GM18873 (cell line): ENCODE measurements at regions not wholly inside any gene's neighbourhood (a gene's known extent, or its start where the extent isn't known, plus 50 kb on each side); places are given as distances from the start of the nearest gene placed in this dataset.
"Not testable (repeated sequence)": the region's sequence is repeated elsewhere in the genome, so short reads cannot be mapped to it uniquely, and the experiment has no call there.

Source experiments
- ATAC-seq: cut with Tn5 transposase; IDR thresholded peaks from one replicate; pipeline ENCODE4 v1.9.1; 2021; ENCODE audit warnings: mild to moderate bottlenecking, moderate library complexity, moderate number of reproducible peaks; ENCODE audit not compliant: unreplicated experiment, low FRiP score

DNA sequence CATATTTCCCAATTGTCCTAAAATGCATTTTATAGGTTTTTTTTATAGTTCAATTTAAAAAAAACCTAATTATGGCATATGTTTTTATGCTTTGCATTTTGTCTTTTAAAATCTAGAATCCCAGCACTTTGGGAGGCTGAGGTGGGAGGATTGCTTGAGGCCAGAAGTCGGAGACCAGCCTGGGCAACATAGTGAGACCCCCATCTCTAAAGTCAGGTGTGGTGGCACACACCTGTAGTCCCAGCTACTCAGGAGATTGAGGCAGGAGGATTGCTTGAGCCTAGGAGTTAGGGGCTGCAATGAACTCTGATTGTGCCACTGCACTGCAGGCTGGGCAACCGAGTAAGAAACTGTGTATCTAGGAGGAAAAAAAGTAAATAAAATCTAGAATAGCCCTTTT, 137.2 kb upstream of the POU3F1 start:
- no peak for ATAC-seq

DNA sequence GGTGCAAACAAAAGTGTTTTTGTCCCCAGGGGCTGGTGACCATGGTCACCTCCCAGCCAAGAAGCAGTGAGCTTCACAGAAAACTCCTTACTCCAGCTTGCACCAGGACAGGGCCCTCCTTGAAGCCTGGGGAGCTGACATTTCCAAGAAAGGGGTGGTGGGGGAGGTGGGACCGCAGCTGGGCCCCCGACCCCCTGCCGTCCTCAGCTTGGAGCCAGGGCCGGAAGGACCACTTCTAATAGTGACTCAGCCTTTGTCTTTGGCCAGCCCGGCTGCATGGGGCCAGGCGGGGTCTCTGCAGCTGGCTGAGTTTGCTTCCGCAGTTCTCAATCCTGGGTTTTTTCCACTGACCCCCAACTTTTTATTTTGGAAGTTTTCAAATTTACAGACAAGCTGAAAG, 136.5 kb upstream of the POU3F1 start:
- ATAC-seq = no peak

DNA sequence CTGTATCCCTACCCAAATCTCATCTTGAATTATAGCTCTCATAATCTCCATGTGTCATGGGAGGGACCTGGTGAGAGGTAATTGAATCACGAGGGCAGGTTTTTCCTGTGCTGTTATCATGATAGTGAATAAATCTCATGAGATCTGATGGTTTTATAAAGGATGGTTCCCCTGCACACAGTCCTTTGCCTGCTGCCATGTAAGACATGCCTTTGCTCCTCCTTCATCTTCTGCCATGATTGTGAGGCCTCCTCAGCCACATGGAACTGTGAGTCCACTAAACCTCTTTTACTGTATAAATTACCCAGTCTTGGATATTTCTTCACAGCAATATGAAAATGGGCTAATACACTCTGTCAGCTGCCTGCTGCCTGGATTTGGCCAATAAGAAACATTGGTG, 133.8 kb upstream of the POU3F1 start:
- not testable (repeated sequence) for ATAC-seq

DNA sequence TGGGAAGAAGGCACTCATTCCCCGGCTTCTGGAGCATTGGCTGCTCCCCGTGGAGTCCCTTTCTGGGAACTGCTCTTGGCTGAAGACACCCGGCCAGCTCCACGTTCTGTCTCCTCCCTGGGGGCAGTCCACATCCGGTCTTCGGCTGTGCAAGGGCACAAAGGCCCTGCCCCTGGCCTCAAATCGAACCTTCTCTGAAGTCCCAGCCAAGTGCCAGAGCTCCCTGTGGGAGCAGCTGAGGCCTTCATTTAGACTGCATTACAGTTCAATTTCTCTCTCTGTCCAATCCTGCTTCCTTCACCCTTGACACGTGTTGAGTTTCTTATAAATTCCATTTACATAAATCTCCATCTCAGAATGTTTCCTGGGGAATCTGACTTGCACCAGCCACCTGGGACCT, 132.9 kb upstream of the POU3F1 start:
- no peak for ATAC-seq

DNA sequence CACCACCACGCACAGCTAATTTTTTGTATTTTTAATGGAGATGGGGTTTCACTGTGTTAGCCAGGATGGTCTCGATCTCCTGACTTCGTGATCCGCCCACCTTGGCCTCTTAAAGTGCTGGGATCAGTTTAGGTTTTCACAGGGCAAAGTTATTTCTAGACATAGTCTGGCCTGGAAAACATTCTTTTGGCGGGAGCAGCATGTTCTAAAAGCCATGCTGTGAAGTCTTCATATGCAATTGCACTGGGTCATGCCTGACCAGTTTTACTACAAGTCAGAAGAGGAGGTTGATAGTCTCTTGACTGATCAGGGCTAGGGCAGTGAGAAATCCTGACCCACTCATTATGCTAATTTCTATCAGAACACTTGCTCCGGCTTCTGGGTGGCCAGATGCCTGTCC, 131.6 kb upstream of the POU3F1 start:
- no peak for ATAC-seq

DNA sequence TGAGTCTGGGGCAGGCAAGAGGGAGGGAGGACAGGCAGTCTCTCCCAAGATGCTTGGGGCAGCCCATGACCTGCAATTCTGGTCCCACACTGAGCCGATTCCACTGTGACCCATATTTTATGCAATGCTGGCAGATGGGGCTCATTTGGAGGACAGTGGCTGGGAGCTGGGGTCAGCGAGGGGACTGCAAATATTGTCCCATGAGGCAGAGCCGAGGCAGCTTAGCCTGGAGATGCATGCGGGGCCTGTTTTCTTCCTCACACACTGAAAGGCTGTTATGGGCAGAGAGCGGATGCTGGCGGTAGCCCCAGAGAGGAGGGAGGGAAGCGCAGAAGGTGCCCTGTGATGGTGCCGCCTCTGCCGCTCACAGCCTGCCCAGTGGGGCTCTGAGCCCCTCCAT, 128.5 kb upstream of the POU3F1 start:
- no peak for ATAC-seq

DNA sequence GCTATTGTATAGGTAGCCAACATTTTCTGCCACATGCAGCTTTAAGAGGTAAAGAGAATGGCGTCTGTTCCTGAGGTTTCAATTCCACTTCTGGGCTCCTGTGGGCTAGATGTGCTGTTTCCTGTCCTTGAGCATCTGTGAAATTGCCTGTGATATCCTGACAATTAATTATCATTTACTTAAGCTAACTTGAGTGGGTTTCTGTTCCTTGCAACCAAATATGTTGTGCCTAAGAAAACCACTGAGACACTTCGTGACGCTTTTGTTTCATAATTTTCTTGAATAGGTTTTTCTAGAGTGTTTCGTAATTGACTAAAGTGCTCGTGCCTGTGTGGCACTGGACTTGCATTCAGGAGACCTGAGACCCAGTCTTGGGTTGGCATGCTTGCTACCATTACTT, 127.3 kb upstream of the POU3F1 start:
- no peak for ATAC-seq

DNA sequence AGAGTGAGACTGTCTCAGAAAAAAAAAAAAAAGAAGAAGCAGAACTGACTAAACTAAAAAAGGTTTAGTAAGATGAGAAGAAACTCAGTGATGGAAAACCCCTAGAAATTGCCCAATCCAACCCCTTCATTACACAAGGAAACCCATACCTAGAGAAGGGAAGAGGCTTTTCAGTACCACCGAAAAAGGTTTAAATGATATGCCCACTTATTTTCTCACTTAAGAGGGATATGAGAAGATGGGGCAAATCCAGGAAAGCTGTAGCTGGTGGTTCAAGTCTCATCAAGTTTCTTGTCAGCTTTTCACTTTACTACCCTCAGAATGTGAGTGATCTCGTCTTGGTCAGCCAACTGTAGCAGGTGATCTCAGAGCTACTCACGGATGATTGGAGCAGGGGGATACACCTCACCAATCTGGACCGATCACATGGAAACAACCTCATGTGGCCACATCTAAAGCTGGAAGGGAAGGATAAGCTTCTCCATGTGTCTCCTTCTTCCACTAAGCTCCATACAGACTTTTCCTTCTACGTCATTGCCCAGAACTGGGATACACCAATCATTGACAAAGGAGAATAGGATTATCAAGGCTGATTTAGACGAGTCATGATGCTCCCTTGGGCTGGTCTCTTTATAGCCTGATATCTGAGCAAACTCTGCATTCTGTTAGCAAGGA, 126.7 kb upstream of the POU3F1 start:
- ATAC-seq = no peak

DNA sequence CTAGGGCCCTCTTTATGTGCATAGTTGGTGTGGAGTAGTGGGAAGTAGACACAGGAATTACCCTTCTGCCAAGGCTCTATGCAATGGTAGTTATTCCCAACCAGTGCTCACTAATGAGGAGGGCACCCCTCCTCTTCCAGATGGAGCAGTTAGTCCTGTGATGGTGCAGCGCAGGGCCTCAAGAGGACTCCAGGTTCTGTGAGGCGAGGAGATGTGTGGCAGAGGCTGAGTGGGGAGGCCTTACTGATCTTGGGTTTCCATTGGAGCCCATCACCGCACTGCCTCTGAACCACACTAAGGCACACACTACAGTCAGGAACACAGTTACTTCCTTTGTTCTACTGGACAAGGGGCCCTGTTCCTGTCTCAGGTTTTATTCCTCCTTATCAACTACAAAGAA, 122.5 kb upstream of the POU3F1 start:
- no peak for ATAC-seq

DNA sequence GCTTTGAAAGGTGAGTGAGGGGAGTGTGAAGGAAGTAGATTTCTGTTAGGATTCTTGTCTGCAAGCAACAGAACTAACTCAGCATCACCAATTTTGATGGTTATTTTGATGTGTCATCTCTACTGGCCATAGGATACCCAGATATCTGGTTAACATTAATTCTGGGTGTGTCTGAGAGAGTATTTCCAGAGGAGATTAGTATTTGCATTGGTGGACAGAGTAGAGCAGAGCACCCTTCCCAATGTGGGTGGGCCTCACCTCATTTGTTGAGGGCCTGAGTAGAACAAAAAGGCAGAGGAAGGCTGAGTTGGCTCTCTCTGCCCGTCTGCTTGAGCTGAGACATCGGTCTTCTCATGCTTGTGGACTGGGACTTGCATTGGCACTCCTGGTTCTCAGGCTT, 121.8 kb upstream of the POU3F1 start:
- ATAC-seq = no peak

DNA sequence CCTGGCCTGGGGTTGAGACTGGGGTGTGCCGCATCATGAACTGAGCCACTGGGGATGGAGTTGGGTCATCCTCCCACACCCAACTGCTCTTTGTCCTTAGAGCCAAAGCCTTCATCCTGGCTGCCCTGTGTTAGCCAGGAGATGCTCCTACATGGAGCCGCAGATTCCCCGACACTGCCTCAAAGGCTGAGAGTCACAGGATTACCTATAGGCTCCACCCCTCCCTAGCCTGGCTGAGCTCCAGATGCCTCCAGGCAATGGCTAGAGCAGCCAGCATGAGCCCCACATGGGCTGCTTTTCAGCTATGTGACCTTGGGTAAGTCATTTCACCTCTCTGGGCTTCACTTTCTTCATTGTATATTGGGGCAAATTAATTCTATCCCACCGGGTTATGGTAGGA, 119.9 kb upstream of the POU3F1 start:
- ATAC-seq = no peak

DNA sequence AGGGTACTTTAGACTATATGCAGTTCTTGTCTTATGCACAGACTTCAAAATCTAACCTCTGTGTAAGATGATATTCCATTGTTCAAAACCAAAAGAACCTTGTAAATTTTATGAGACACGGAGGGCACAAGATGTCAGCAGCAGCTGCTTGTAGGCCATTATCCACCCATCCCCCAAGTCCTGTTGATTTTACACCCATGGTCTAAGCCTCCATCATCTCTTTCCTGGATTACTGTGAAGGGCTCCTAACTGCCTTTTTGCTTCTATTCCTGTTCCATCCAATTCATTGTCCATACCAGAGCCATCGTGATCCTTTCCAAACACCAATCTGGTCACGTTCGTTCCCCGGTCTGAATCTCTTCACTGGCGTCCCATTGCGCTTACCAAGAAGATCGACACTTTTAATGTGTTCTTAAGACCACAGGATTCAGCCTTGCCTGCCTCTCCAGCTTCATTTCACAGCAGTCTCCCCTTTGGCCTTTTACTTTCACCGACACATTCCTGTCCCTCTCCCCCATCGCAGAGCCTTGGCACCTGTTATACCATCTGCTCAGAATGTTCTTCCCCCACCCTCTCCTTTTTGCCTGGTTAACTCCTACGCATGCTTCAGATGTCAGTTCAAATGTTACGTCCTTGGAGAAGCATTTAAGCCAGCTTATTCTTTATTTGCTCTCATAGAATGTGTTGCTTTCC, 107.3 kb upstream of the POU3F1 start:
- ATAC-seq = no peak

DNA sequence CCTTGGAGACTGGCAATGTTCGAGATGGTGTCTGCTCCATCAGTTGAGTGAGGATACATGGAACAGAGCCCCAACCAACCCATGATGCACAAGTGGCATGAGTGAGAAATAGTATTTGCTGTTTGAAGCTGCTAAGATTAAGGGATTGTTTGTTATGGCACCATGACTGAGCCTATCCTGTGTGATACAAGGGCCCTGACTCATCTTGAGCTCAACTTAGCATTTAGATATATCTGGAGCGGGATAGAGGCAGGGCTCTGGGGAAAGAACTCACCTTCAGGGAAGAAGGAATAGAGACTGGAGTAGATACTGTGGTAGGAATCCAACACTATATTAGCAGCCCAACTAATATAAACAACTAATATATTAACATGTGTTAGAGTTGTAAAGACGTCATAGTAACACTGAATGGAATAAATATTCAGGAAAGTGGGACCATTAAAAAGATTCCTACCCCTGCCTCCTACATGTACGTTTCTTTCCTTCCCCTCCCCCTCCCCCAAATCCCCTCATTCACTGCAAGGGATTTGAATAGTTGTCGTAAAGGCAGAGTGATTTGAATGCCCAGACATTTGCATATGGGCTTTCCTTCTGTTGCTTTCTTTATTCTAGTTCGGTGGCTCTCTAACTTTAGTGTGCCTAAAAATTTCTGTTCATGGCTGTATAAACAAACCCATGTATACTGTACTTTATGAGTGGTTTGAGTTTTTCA, 106.6 kb upstream of the POU3F1 start:
- ATAC-seq = no peak

DNA sequence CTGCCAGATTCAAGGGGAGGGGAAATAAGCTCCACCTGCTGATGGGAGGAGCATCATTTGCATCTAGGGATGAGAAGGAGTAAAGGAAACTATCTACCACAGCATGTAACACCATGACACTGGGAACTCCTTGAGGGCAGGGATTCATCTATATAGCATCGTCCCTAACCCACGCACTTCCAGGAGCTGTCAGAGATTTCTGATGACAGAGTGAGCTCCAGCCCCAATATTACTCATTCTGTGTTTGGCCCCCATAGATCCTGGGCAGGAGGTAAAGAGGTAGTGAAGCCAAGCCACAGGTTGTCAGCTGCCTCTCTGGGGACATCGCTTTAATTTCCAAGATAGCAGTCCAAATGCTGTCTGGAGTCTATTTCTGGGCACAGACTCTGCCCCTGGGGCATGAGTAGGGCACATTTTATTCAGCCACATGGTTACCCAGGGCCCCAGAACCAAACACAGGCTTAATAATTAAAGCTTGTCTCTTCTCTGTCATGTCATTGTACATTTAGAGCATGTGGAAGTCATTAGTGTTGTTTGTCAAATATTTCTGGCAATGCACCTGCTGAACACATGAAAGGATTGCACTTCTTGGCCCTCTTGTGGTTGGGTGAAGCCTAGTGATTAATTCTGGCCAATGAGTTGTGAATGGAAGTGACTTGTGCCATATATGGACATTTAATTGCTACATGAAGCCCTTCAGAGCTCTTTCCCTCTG, 105.9 kb upstream of the POU3F1 start:
- ATAC-seq = no peak

DNA sequence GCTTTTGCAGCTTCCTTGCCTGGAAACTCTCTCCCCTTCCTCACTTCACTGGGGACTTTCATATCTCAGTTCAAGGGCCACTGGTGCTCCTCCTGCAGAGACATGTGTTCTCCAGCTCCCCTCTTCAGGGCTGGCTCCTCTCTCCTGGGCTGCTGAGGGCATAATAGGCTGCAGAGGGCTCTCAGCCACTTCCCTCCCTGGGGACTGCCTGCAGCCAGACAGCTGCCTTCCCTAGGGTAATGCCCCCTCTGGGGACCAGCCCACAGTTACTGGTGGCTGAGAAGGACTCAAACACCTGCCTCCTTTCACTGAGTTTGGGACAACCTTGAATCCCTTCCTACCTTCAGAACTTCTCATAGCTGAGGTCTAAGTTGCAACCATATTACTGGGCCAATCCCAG, 104.8 kb upstream of the POU3F1 start:
- no peak for ATAC-seq

DNA sequence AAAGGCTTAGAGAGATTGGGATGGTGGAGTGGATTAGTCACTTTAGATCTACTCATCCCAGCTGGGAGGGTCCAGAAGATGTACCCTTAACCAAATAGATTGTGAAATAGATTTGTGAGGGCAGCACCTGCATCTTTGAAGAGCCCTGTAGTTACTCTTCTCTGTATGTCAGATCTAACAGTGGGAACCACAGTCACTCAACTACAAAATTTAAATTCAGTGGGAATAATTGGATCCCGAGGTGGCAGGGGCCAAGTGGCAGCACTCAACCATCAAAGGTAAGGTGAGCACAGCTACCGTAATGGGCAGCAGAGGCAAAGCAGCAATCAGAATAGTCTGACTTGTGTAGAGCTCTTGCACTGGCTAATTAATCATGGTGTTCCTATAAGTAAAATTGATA, 99.5 kb upstream of the POU3F1 start:
- ATAC-seq = not testable (repeated sequence)

DNA sequence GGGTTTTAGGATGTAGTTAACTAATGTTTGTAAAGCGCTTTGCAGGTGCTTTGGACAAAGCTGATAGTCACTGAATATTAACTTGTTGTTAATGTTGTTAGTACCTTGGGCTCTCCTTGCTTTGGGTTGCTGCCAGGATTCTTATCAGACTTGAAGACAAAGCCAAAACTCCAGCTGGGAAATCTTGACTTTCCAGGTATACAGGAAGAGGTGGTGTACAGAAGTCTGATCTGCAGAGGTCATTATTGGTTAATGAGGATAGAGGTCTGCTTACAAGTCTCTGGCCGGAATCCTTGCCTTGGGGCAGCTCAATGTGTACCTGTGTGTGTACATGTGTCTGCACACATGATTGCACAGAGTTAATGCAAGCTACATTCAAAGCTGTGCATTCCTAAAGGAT, 96.0 kb upstream of the POU3F1 start:
- ATAC-seq = no peak

DNA sequence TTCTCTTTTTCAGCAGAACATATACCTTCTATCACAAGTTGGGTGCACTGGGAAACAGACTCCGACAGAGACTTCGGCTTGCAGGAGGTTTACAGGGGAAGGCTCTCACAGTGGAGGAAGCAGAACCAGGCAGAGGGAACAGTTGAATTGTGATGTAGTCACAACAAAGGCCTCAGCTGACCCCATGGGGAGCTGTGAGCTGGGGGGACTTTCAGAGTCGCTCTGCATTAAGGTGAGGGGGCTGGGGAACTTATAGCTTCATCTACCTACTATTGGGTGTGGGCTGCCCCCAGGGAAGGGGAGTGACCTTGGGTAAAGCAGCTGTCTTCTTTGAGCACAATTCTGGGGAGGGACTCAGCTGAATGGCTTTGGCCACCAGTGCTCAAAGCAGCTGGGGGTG, 94.9 kb upstream of the POU3F1 start:
- no peak for ATAC-seq

DNA sequence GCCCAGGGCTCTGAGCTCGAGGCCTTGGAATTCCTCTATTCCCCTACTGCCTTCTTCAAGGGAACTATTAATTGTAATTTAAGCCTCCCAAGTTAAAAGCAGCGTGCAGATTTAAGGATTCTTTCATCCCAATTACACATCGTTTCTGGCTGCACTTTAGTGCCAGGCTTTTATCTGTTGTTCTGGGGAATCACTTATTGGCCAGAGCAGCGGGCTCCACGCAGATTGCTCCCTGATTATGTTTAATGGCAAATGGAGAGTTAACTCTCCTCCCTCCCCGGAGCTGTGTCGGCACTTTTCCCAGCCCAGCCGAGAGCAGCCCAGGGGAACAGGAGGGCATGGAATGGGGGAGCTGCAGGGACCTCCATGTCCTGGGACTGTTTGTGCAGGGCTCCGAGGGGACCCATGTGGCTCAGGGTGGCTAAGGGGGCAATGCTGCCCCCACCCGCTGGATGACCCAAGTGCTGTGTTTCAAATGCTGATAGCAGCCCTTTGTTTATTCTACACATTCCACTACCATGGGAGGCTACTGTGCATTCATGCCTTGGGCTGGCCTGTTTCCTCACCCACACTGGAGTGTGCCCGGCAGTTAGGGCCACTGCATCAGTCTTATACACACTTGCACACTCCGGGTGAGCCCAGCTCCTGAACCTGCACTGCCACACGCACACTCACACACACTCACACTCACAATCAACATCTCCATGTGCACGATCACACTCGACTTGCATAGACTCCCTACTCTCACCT, 93.3 kb upstream of the POU3F1 start:
- no peak for ATAC-seq

DNA sequence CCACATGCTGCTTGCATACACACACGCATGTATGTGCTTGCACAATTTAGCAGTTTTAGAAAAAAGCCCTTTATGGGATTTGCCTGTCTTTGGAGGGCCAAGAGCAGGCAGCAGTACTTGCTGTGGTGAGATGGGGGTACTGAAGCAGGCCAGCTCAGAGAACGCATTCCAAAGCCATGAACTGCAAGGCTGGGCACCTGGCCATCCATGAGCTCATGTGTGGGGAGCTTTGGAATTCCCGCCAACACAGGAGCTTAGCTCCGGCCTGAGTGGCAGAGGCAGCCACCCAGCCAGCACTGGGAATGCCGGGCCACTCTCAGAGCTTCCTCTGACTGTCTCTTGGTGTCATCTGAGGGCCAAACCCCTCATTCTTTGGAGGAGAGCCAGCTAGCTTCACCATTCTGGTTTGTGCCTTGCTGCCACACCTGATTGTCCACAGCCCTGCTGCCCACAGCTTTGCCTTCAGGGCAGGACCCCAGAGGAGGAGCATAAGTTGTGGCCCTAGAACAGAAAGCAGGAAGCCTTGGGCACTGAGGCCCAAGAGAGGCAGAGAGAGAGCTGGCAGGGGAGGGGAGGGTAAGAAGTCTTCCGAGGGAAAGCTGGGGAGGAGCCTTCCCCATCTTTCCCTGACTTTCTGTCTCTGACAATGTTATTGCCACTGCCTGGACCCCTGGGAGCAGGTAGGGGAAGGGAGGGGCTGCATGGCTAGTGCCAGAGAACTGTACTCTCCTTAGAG, 92.1 kb upstream of the POU3F1 start:
- no peak for ATAC-seq
